GM23338 (cell line): ENCODE measurements at regions not wholly inside any gene's neighbourhood (a gene's known extent, or its start where the extent isn't known, plus 50 kb on each side); places are given as distances from the start of the nearest gene placed in this dataset.

Experiments
- ATAC-seq: fragments of 200-7000 bp; cut with Tn5 transposase; 3 replicates; pipeline ENCODE4 v1.9.1; 2020
- DNase-seq: peaks from one replicate; pipeline ENCODE4 v3.0.0-alpha.2; 2015; ENCODE audit warnings: low spot score
- H2AFZ ChIP-seq: fragments of 200-600 bp; sonication (generic); 2 replicates; pipeline ENCODE4 v1.8.0; 2016; ENCODE audit warnings: antibody characterized with exemption, mild to moderate bottlenecking, moderate library complexity
- H3F3A ChIP-seq: fragments of 200-600 bp; sonication (generic); replicated peaks from 2 replicates; pipeline ENCODE4 v1.8.0; 2017; ENCODE audit warnings: antibody characterized with exemption, mixed run types, low read depth
- H3K27ac ChIP-seq: fragments of 200-600 bp; sonication (generic); 2 replicates; pipeline ENCODE4 v1.6.1; 2016; ENCODE audit warnings: low read depth
- H3K27me3 ChIP-seq: fragments of 200-600 bp; sonication (generic); 2 replicates; pipeline ENCODE4 v1.8.0; 2016; ENCODE audit warnings: mild to moderate bottlenecking, mixed run types, moderate library complexity; ENCODE audit not compliant: insufficient read depth
- H3K36me3 ChIP-seq: fragments of 200-600 bp; sonication (generic); 2 replicates; pipeline ENCODE4 v1.8.0; 2016; ENCODE audit warnings: mild to moderate bottlenecking; ENCODE audit not compliant: insufficient read depth
- H3K4me1 ChIP-seq: fragments of 200-600 bp; sonication (generic); 2 replicates; pipeline ENCODE4 v1.8.0; 2016; ENCODE audit warnings: mild to moderate bottlenecking, moderate library complexity; ENCODE audit not compliant: insufficient read depth
- H3K4me2 ChIP-seq: fragments of 200-600 bp; sonication (generic); 2 replicates; pipeline ENCODE4 v1.7.1; 2017; ENCODE audit warnings: mixed run types
- H3K4me3 ChIP-seq: fragments of 200-600 bp; sonication (generic); 2 replicates; pipeline ENCODE4 v1.6.1; 2016; ENCODE audit warnings: mixed run types
- H3K79me2 ChIP-seq: fragments of 200-600 bp; sonication (generic); replicated peaks from 2 replicates; pipeline ENCODE4 v1.8.0; 2017; ENCODE audit warnings: mild to moderate bottlenecking; ENCODE audit not compliant: insufficient read depth
- H3K9me2 ChIP-seq: fragments of 200-600 bp; sonication (generic); 2 replicates; pipeline ENCODE4 v1.8.0; 2017; ENCODE audit not compliant: insufficient read depth
- H4K20me1 ChIP-seq: fragments of 200-600 bp; sonication (generic); replicated peaks from 2 replicates; pipeline ENCODE4 v1.8.0; 2017; ENCODE audit warnings: mild to moderate bottlenecking; ENCODE audit not compliant: insufficient read depth
- H3K27ac Mint-ChIP-seq: 2 replicates; pipeline ENCODE4 v1.8.0; 2020; ENCODE audit warnings: inconsistent platforms, mild to moderate bottlenecking, moderate library complexity, mixed read lengths
- H3K27me3 Mint-ChIP-seq: 3 replicates; pipeline ENCODE4 v1.8.0; 2022; ENCODE audit warnings: low read depth, mild to moderate bottlenecking, moderate library complexity, mixed read lengths, inconsistent platforms; ENCODE audit not compliant: insufficient read depth, poor library complexity
- H3K36me3 Mint-ChIP-seq: 3 replicates; pipeline ENCODE4 v1.8.0; 2021; ENCODE audit warnings: low read depth, mild to moderate bottlenecking, inconsistent platforms, moderate library complexity, mixed read lengths
- H3K4me1 Mint-ChIP-seq: 3 replicates; pipeline ENCODE4 v1.8.0; 2020; ENCODE audit warnings: mild to moderate bottlenecking, inconsistent platforms, mixed read lengths
- H3K4me3 Mint-ChIP-seq: 3 replicates; pipeline ENCODE4 v1.8.0; 2021; ENCODE audit warnings: moderate library complexity, mild to moderate bottlenecking, inconsistent platforms, mixed read lengths
- H3K9me3 Mint-ChIP-seq: 3 replicates; pipeline ENCODE4 v1.8.0; 2020; ENCODE audit warnings: moderate library complexity, mild to moderate bottlenecking, inconsistent platforms, mixed read lengths
- CTCF ChIP-seq, 2 experiments: fragments of 200-600 bp in 1 of 2; sonication (generic) in 1 of 2; conservative IDR thresholded peaks; 2 replicates each; pipeline versions ENCODE4 v1.5.1 to v1.6.1; 2016 to 2017; ENCODE audit warnings: antibody characterized with exemption in 2 of 2, low read depth in 2 of 2, mild to moderate bottlenecking in 2 of 2, moderate library complexity in 1 of 2
- REST ChIP-seq: IDR thresholded peaks from one replicate; pipeline ENCODE4 v1.6.1; 2018; ENCODE audit warnings: antibody characterized with exemption; ENCODE audit not compliant: unreplicated experiment
- ZNF114 ChIP-seq: fragments of 250-450 bp; sonication (Bioruptor Pico); IDR thresholded peaks from 2 replicates; pipeline ENCODE4 v1.5.0; 2020; ENCODE audit warnings: mild to moderate bottlenecking, moderate library complexity
- ZNF331 ChIP-seq: fragments of 250-450 bp; sonication (Bioruptor Pico); IDR thresholded peaks from 2 replicates; pipeline ENCODE4 v1.5.0; 2020; ENCODE audit warnings: low read depth, mild to moderate bottlenecking, moderate library complexity
- ZNF462 ChIP-seq: fragments of 250-450 bp; sonication (Bioruptor Pico); IDR thresholded peaks from 2 replicates; pipeline ENCODE4 v1.5.0; 2020; ENCODE audit warnings: mild to moderate bottlenecking, moderate library complexity

- Histone ChIP-seq H4K20me1 (no peaks in the 10 kb centered on the region), H3K4me3 (no peak overlapping the region), H3K4me1 (peaks cover 9% of the 10 kb centered on the region; the same call in 1 of the 2 replicates), H3K79me2 (no peaks in the 10 kb centered on the region), H3K9me2 (0 out of 2 replicates have a peak, but pooled peaks cover 5% of the 10 kb centered on the region), H3K27me3 (no peaks in the 10 kb centered on the region), H2AFZ (no peak overlapping the region), H3K27ac (no peak overlapping the region), H3K36me3 (no peaks in the 10 kb centered on the region), H3K4me2 (no peak overlapping the region), H3F3A (no peaks in the 10 kb centered on the region)
- no peak for TF ChIP-seq REST
- no peak for TF ChIP-seq ZNF331
- no peak for TF ChIP-seq ZNF462 (CRISPR knock-in tag)
- no peak for TF ChIP-seq ZNF114 (CRISPR knock-in tag)
- no peak for TF ChIP-seq CTCF (conservative IDR thresholded peaks at IDR 0.05; ENCODE audit: low read depth in 2 of 2)
- H3K9me3 Mint-ChIP-seq = no peaks in the 10 kb centered on the region
- H3K27ac Mint-ChIP-seq = no peak overlapping the region
- H3K4me3 Mint-ChIP-seq = no peak overlapping the region
- ATAC-seq (no peak), DNase-seq (no peak)
- H3K27me3 Mint-ChIP-seq = peaks cover 2% of the 10 kb centered on the region
- H3K36me3 Mint-ChIP-seq = no peaks in the 10 kb centered on the region
- H3K4me1 Mint-ChIP-seq = peaks cover 11% of the 10 kb centered on the region
Measured at GRCh38 chr6:139602577-139602976, 228.1 kb upstream of the CITED2 start.
